Stomach (tissue), 8 donors: ENCODE measurements at regions not wholly inside any gene's neighbourhood (a gene's known extent, or its start where the extent isn't known, plus 50 kb on each side); places are given as distances from the start of the nearest gene placed in this dataset.
"Not testable (repeated sequence)": the region's sequence is repeated elsewhere in the genome, so short reads cannot be mapped to it uniquely, and the experiment has no call there.

Experiments used
- DNase-seq, 2 donors: peaks; one replicate each; pipeline versions ENCODE4 v3.0.0 to v3.0.0-alpha.2; 2013 to 2019
- H3K27ac ChIP-seq, 5 donors: fragments of 200-600 bp in 4 of 5; sonication (generic) in 4 of 5; one replicate each; pipeline ENCODE4 v1.5.1; 2013 to 2019; ENCODE audit warnings: mild to moderate bottlenecking in 1 of 5, moderate library complexity in 1 of 5
- H3K27me3 ChIP-seq, 3 donors: fragments of 200-600 bp; sonication (generic); one replicate each; pipeline ENCODE4 v1.5.1; 2017 to 2019; ENCODE audit warnings: mixed run types in 1 of 3
- H3K36me3 ChIP-seq, 4 donors: fragments of 200-600 bp; sonication (generic); 1 replicate in 3 of 4; 2 replicates in 1 of 4; pipeline ENCODE4 v1.5.1; 2016 to 2019
- H3K4me1 ChIP-seq, 4 donors: fragments of 200-600 bp; sonication (generic); one replicate each; pipeline ENCODE4 v1.5.1; 2016 to 2019
- H3K4me3 ChIP-seq, 4 donors: fragments of 200-600 bp; sonication (generic) in 3 of 4; one replicate each; pipeline ENCODE4 v1.5.1; 2016 to 2019; ENCODE audit warnings: mild to moderate bottlenecking in 1 of 4
- H3K9me3 ChIP-seq, 4 donors: fragments of 200-600 bp; sonication (generic); one replicate each; pipeline ENCODE4 v1.5.1; 2016 to 2019
- CTCF ChIP-seq, 7 experiments: fragments of 450-650 bp in 4 of 7; fragments of 200-600 bp in 3 of 7; sonication (generic) in 3 of 7; IDR thresholded peaks; one replicate each; pipeline ENCODE4 v1.5.1; 2016 to 2019; ENCODE audit warnings: antibody characterized with exemption in 7 of 7, control low read depth in 2 of 7, mild to moderate bottlenecking in 1 of 7
- EP300 ChIP-seq: sonication (generic); formaldehyde crosslinking; IDR thresholded peaks from one replicate; pipeline ENCODE4 v1.6.1; 2017; ENCODE audit warnings: antibody characterized with exemption
- POLR2A ChIP-seq, 4 donors: fragments of 450-650 bp; IDR thresholded peaks; one replicate each; pipeline ENCODE4 v1.6.1; 2016; ENCODE audit warnings: antibody characterized with exemption in 4 of 4, control low read depth in 2 of 4, mild to moderate bottlenecking in 1 of 4, moderate library complexity in 1 of 4
- POLR2AphosphoS5 ChIP-seq, 3 donors: sonication (generic); formaldehyde crosslinking; IDR thresholded peaks; one replicate each; pipeline ENCODE4 v1.6.1; 2016; ENCODE audit warnings: antibody characterized with exemption in 3 of 3
- WGBS, 5 donors: extraction: QIAGEN DNeasy Blood & Tissue Kit in 3 of 5; methylation state at CpG; one replicate each; pipeline versions ENCODE4 v1.1.5 to v1.1.7; 2013 to 2018; 5-methylcytosine and 5-hydroxymethylcytosine counted together
- intact Hi-C: fragments of 100-400 bp; cut with DNase I; formaldehyde crosslinking; loops from one replicate; pipeline ENCODE4 v1.15.1; 2023; ENCODE audit warnings: low total_unique reads
- donor health status: healthy with polysubstance abuse.
- donor health status: Bipolar disorder and iron deficiency.
- donor health status: healthy.

GRCh38 chr6:92681401-92681800 is 738.0 kb downstream of the EPHA7 start:
- no peak for DNase-seq
- Histone ChIP-seq H3K4me1 (no peaks in the 10 kb centered on the region), H3K27ac (no peak overlapping the region), H3K4me3 (no peak overlapping the region), H3K36me3 (no peaks in the 10 kb centered on the region), H3K27me3 (no peaks in the 10 kb centered on the region), H3K9me3 (no peaks in the 10 kb centered on the region)
- WGBS, 5 donors = 87 to 96% (median 91%) methylated on average over 1 of the region's 1 CpG
- no peak for TF ChIP-seq POLR2AphosphoS5 (IDR thresholded peaks at IDR 0.05)
- TF ChIP-seq CTCF (IDR thresholded peaks at IDR 0.05) = no peak
- TF ChIP-seq EP300 = no peak
- no peak for TF ChIP-seq POLR2A (IDR thresholded peaks at IDR 0.05)
- intact Hi-C loops = no loop called here

GRCh38 chr6:92671462-92671861 is 747.9 kb downstream of the EPHA7 start:
- H3K4me3 ChIP-seq, H3K36me3 ChIP-seq, H3K27ac ChIP-seq, H3K4me1 ChIP-seq, H3K27me3 ChIP-seq, intact Hi-C loops, H3K9me3 ChIP-seq, DNase-seq: not testable (repeated sequence)

GRCh38 chr6:92667843-92668242 is 751.5 kb downstream of the EPHA7 start:
- no peak overlapping the region for H3K27ac ChIP-seq
- intact Hi-C loops = no loop called here

GRCh38 chr6:92648364-92649086 is 770.8 kb downstream of the EPHA7 start:
- no peak for DNase-seq
- Histone ChIP-seq H3K4me1 (no peaks in the 10 kb centered on the region), H3K36me3 (no peaks in the 10 kb centered on the region), H3K9me3 (peaks cover 2 to 17% (median 10%) of the 10 kb centered on the region in 4 donors), H3K27me3 (no peaks in the 10 kb centered on the region), H3K4me3 (no peak overlapping the region), H3K27ac (no peak overlapping the region)
- 55 to 61% (median 60%) methylated on average over 5 of the region's 5 CpGs for WGBS, 5 donors
- TF ChIP-seq CTCF (IDR thresholded peaks at IDR 0.05) (no peak), POLR2AphosphoS5 (IDR thresholded peaks at IDR 0.05) (no peak), EP300 (no peak), POLR2A (IDR thresholded peaks at IDR 0.05) (no peak)
- intact Hi-C loops = no loop called here

More at GRCh38 chr6:92667843-92668242, 751.5 kb downstream of the EPHA7 start:
- Histone ChIP-seq H3K27me3 (no peaks in the 10 kb centered on the region), H3K9me3 (no peaks in the 10 kb centered on the region), H3K4me1 (no peaks in the 10 kb centered on the region), H3K4me3 (no peak overlapping the region), H3K36me3 (no peaks in the 10 kb centered on the region)
- WGBS, 5 donors = 32 to 59% (median 41%) methylated on average over 5 of the region's 5 CpGs
- DNase-seq = peak in 1 of 2 donors; percentile 42
- no peak for TF ChIP-seq POLR2AphosphoS5 (IDR thresholded peaks at IDR 0.05)
- no peak for TF ChIP-seq EP300
- TF ChIP-seq CTCF (IDR thresholded peaks at IDR 0.05) = no peak
- no peak for TF ChIP-seq POLR2A (IDR thresholded peaks at IDR 0.05)

GRCh38 chr6:92647630-92648029 is 771.7 kb downstream of the EPHA7 start:
- H3K9me3 ChIP-seq = peaks cover 2 to 17% (median 10%) of the 10 kb centered on the region in 4 donors
- no peaks in the 10 kb centered on the region for H3K4me1 ChIP-seq
- no peaks in the 10 kb centered on the region for H3K36me3 ChIP-seq
- H3K4me3 ChIP-seq = no peak overlapping the region
- 57 to 71% (median 62%) methylated on average over 5 of the region's 5 CpGs for WGBS, 5 donors
- intact Hi-C loops = no loop called here
- TF ChIP-seq CTCF (IDR thresholded peaks at IDR 0.05) (no peak), EP300 (no peak), POLR2AphosphoS5 (IDR thresholded peaks at IDR 0.05) (no peak), POLR2A (IDR thresholded peaks at IDR 0.05) (no peak)
- no peak for DNase-seq
- no peak overlapping the region for H3K27ac ChIP-seq
- no peaks in the 10 kb centered on the region for H3K27me3 ChIP-seq

GRCh38 chr6:92644104-92644791 is 775.1 kb downstream of the EPHA7 start:
- 71 to 76% (median 75%) methylated on average over 21 to 25 of the region's 25 CpGs for WGBS, 5 donors
- H3K27me3 ChIP-seq, H3K4me1 ChIP-seq, H3K36me3 ChIP-seq, H3K4me3 ChIP-seq, H3K27ac ChIP-seq, intact Hi-C loops: not testable (repeated sequence)
- peaks cover 2 to 10% (median 8%) of the 10 kb centered on the region in 4 donors for H3K9me3 ChIP-seq
- peak in 1 of 2 donors; percentile 23 for DNase-seq
